SK-N-MC (cell line): ENCODE measurements at regions not wholly inside any gene's neighbourhood (a gene's known extent, or its start where the extent isn't known, plus 50 kb on each side); places are given as distances from the start of the nearest gene placed in this dataset.

Source experiments
- EZH2 ChIP-seq: fragments of 200-600 bp; sonication (generic); IDR thresholded peaks from one replicate; pipeline ENCODE4 v1.6.1; 2017; ENCODE audit warnings: antibody characterized with exemption
- FOXP2 ChIP-seq: optimal IDR thresholded peaks from 2 replicates; pipeline ENCODE3; 2011; ENCODE audit warnings: mild to moderate bottlenecking, moderate library complexity; ENCODE audit not compliant: insufficient read depth; ENCODE audit errors: extremely low read length, control extremely low read depth
- POLR2AphosphoS5 ChIP-seq: IDR thresholded peaks from 2 replicates; pipeline ENCODE4 v1.6.1; 2012; ENCODE audit warnings: mild to moderate bottlenecking, low read depth, low read length, borderline replicate concordance

GRCh38 chr10:129101232-129101980, 365.6 kb upstream of the MGMT start:
- TF ChIP-seq POLR2AphosphoS5 (no peak), EZH2 (no peak), FOXP2 (no peak)
